CD4-positive, alpha-beta T cell (primary cell): ENCODE measurements at regions not wholly inside any gene's neighbourhood (a gene's known extent, or its start where the extent isn't known, plus 50 kb on each side); places are given as distances from the start of the nearest gene placed in this dataset.

Source experiments
- ATAC-seq: fragments of 200-7000 bp; cut with Tn5 transposase; one replicate; pipeline ENCODE4 v1.10.0; 2022; ENCODE audit warnings: mild to moderate bottlenecking; ENCODE audit not compliant: poor library complexity
- CTCF ChIA-PET: fragments of 350-600 bp; sonication (Branson Sonifier 250); formaldehyde crosslinking; loops from one replicate; lab custom pipeline; 2021; ENCODE audit warnings: antibody characterized with exemption, inconsistent platforms; lab: Charles Lee
- POLR2A ChIA-PET: fragments of 350-600 bp; sonication (Branson Sonifier 250); formaldehyde crosslinking; loops from one replicate; lab custom pipeline; 2021; ENCODE audit warnings: antibody characterized with exemption, inconsistent platforms; lab: Charles Lee
- DNase-seq, 14 experiments: peaks; one replicate each; pipeline ENCODE4 v3.0.0-alpha.2; 2013 to 2020; ENCODE audit warnings: mixed read lengths in 2 of 14
- H3K27ac ChIP-seq, 2 donors: one replicate each; pipeline versions ENCODE4 v1.5.1 to v1.7.0; 2013; ENCODE audit warnings: low read length in 2 of 2, low read depth in 1 of 2, mild to moderate bottlenecking in 1 of 2
- H3K27me3 ChIP-seq, 2 experiments: 1 replicate in 1 of 2; 2 replicates in 1 of 2; pipeline versions ENCODE4 v1.6.1 to v1.7.0; 2013; ENCODE audit warnings: low read length in 2 of 2, control low read depth in 1 of 2, mild to moderate bottlenecking in 1 of 2, moderate library complexity in 1 of 2; ENCODE audit not compliant: insufficient read depth in 2 of 2, control insufficient read depth in 1 of 2
- H3K36me3 ChIP-seq: one replicate; pipeline ENCODE4 v1.6.1; 2013; ENCODE audit warnings: low read length, control low read depth; ENCODE audit not compliant: insufficient read depth
- H3K4me1 ChIP-seq: one replicate; pipeline ENCODE4 v1.6.1; 2013; ENCODE audit warnings: low read length, control low read depth; ENCODE audit not compliant: insufficient read depth
- H3K4me3 ChIP-seq: one replicate; pipeline ENCODE4 v1.5.1; 2013; ENCODE audit warnings: mild to moderate bottlenecking, low read length, moderate library complexity
- H3K9me3 ChIP-seq, 2 experiments: 1 replicate in 1 of 2; 2 replicates in 1 of 2; pipeline versions ENCODE4 v1.6.1 to v1.7.0; 2013; ENCODE audit warnings: low read length in 2 of 2, mild to moderate bottlenecking in 2 of 2, control low read depth in 1 of 2, moderate library complexity in 1 of 2; ENCODE audit not compliant: control insufficient read depth in 1 of 2, insufficient read depth in 1 of 2
- H3K27ac Mint-ChIP-seq: one replicate; pipeline ENCODE4 v1.8.0; 2020; ENCODE audit warnings: mixed read lengths
- H3K27me3 Mint-ChIP-seq: one replicate; pipeline ENCODE4 v1.8.0; 2021; ENCODE audit warnings: mixed read lengths
- H3K36me3 Mint-ChIP-seq: one replicate; pipeline ENCODE4 v1.8.0; 2021; ENCODE audit warnings: low read depth, mixed read lengths
- H3K4me1 Mint-ChIP-seq: one replicate; pipeline ENCODE4 v1.8.0; 2021; ENCODE audit warnings: low read depth, mixed read lengths
- H3K4me3 Mint-ChIP-seq: one replicate; pipeline ENCODE4 v1.8.0; 2020; ENCODE audit warnings: mild to moderate bottlenecking, mixed read lengths
- H3K9me3 Mint-ChIP-seq: one replicate; pipeline ENCODE4 v1.8.0; 2020; ENCODE audit warnings: mixed read lengths
- intact Hi-C, 2 experiments: fragments of 100-400 bp; cut with DNase I in 1 of 2; cut with micrococcal nuclease in 1 of 2; formaldehyde crosslinking; loops; one replicate each; pipeline versions ENCODE4 v1.15.1 to v1.9.0; 2023 to 2025; cut with DNase I, micrococcal nuclease
- TF ChIP-seq, protein P1 (sequence below): fragments of 200-600 bp; IDR thresholded peaks from one replicate; pipeline ENCODE4 v1.8.0; 2022; ENCODE audit warnings: antibody characterized with exemption, mild to moderate bottlenecking

DNA sequence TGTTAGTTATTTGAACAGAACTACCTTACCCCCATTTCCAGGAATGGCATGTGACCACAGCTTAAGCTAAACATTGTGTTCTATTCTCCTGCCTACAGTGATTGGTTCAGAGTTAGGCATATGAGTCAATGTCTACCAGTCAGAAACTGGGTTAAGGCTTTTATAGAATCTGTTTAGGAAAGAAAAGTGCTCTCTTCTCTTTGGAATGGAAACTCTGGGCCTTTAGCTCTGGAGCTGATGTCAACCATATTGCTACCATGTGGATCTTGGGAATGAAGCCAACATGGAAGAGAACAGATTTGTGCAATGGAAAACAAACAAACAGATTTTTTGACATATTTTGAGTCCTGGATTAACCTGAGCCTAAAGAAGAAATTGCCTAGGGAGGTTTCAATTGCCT is 488.9 kb upstream of the TNC start:
- no peaks in the 10 kb centered on the region for H3K4me1 Mint-ChIP-seq
- intact Hi-C loops, result no loop called here
- H3K9me3 Mint-ChIP-seq, result no peaks in the 10 kb centered on the region
- H3K4me1 ChIP-seq, result no peaks in the 10 kb centered on the region
- H3K27me3 Mint-ChIP-seq, result peaks cover 1% of the 10 kb centered on the region
- POLR2A ChIA-PET, result interaction anchor here (0.6 kb wide), 1 partner anchor 22 kb away, joined by 3 read pairs; no protein-coding TSS in a partner anchor
- no peak overlapping the region for H3K27ac ChIP-seq
- H3K36me3 ChIP-seq, result no peaks in the 10 kb centered on the region
- no peak overlapping the region for H3K27ac Mint-ChIP-seq
- H3K4me3 Mint-ChIP-seq, result no peak overlapping the region
- TF ChIP-seq, protein P1, sequence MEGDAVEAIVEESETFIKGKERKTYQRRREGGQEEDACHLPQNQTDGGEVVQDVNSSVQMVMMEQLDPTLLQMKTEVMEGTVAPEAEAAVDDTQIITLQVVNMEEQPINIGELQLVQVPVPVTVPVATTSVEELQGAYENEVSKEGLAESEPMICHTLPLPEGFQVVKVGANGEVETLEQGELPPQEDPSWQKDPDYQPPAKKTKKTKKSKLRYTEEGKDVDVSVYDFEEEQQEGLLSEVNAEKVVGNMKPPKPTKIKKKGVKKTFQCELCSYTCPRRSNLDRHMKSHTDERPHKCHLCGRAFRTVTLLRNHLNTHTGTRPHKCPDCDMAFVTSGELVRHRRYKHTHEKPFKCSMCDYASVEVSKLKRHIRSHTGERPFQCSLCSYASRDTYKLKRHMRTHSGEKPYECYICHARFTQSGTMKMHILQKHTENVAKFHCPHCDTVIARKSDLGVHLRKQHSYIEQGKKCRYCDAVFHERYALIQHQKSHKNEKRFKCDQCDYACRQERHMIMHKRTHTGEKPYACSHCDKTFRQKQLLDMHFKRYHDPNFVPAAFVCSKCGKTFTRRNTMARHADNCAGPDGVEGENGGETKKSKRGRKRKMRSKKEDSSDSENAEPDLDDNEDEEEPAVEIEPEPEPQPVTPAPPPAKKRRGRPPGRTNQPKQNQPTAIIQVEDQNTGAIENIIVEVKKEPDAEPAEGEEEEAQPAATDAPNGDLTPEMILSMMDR, result no peak
- H3K27me3 ChIP-seq, result peaks cover 0 to 1% of the 10 kb centered on the region in 2 experiments
- H3K9me3 ChIP-seq, result no peaks in the 10 kb centered on the region
- no peak for ATAC-seq
- CTCF ChIA-PET, result no interaction called here
- H3K36me3 Mint-ChIP-seq, result no peaks in the 10 kb centered on the region
- no peak overlapping the region for H3K4me3 ChIP-seq
- DNase-seq, result no peak

DNA sequence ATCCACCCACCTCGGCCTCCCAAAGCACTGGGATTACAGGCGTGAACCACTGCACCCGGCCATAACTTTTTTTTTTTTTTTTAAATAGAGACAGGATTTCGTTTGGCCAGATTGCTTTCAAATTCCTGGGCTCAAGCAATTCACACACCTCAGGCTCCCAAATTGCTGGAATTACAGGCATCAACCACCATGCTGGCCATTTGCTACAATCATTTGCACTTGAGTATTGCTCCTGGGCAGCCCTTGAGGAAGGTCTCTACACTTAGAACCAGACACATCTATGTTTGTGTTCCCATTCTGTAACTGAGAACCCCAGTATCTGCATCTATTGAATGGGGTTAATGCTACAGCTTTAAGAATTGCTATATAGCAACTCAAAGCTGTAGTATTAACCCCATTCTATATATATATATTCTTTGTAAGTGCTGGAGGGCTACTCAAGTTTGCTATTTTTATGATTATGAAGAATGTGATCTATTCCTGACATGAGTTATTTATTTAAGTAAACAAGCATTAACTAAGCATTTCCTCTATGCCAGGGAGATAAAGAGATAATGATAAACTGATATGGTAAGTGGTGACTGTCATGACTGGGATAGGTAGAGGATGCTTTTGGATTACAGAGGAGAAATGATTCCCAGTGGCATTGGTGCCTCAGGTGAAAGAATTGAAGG is 496.5 kb upstream of the TNC start:
- H3K27ac ChIP-seq, result no peak overlapping the region
- no peak overlapping the region for H3K4me3 ChIP-seq
- ChIA-PET CTCF (no interaction called here), POLR2A (no interaction called here)
- no peak for DNase-seq
- no peaks in the 10 kb centered on the region for H3K4me1 ChIP-seq
- TF ChIP-seq, protein P1, result no peak
- Mint-ChIP-seq H3K36me3 (no peaks in the 10 kb centered on the region), H3K27ac (no peak overlapping the region), H3K9me3 (no peaks in the 10 kb centered on the region), H3K4me3 (no peak overlapping the region), H3K27me3 (peaks cover 15% of the 10 kb centered on the region), H3K4me1 (no peaks in the 10 kb centered on the region)
- H3K9me3 ChIP-seq, result peaks cover 0 to 3% of the 10 kb centered on the region in 2 experiments
- no peaks in the 10 kb centered on the region for H3K36me3 ChIP-seq
- no peaks in the 10 kb centered on the region for H3K27me3 ChIP-seq
- ATAC-seq, result no peak
- intact Hi-C loops, result no loop called here

DNA sequence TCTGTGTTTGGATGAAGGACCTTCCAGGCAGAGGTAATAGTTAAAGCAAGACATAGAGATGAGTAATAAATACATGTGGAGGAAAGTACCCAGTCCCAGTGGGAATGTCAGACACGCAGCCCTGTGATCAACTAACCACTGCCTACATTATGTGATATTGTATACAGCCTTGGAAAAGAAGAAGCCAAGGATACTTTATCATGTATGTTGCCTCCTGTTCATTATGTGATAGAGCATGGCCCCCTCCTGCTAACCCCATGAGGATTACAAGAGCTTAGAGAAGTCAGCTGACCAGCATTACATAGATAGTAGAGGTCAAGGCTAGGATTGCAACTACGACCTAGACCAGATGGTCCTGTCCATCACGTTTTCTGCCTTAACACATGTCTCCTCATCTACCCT is 497.0 kb upstream of the TNC start:
- intact Hi-C loops, result no loop called here
- no peak overlapping the region for H3K27ac ChIP-seq
- POLR2A ChIA-PET, result no interaction called here

More for the DNA sequence above, 497.0 kb upstream of the TNC start:
- Mint-ChIP-seq H3K9me3 (peaks cover under 1% of the 10 kb centered on the region), H3K27me3 (peaks cover 15% of the 10 kb centered on the region), H3K4me3 (no peak overlapping the region), H3K36me3 (no peaks in the 10 kb centered on the region), H3K27ac (no peak overlapping the region), H3K4me1 (no peaks in the 10 kb centered on the region)
- Histone ChIP-seq H3K9me3 (peaks cover 0 to 7% of the 10 kb centered on the region in 2 experiments), H3K27me3 (no peaks in the 10 kb centered on the region), H3K4me3 (no peak overlapping the region), H3K4me1 (no peaks in the 10 kb centered on the region), H3K36me3 (no peaks in the 10 kb centered on the region)
- CTCF ChIA-PET, result no interaction called here
- ATAC-seq (no peak), DNase-seq (no peak)
- TF ChIP-seq, protein P1, result no peak
